HG03066 (cell line): ENCODE measurements at regions not wholly inside any gene's neighbourhood (a gene's known extent, or its start where the extent isn't known, plus 50 kb on each side); places are given as distances from the start of the nearest gene placed in this dataset.
"Not testable (repeated sequence)": the region's sequence is repeated elsewhere in the genome, so short reads cannot be mapped to it uniquely, and the experiment has no call there.

ENCODE experiments used
- ATAC-seq: cut with Tn5 transposase; IDR thresholded peaks from one replicate; pipeline ENCODE4 v1.9.1; 2021; ENCODE audit warnings: low read depth; ENCODE audit not compliant: unreplicated experiment

- no peak for ATAC-seq
These were observed 182.3 kb downstream of the FCRL5 start for GRCh38 chr1:157369808-157370521.

- ATAC-seq: not testable (repeated sequence)
These were observed 183.4 kb downstream of the FCRL5 start for GRCh38 chr1:157368941-157369340.

- ATAC-seq: no peak
These were observed 184.0 kb downstream of the FCRL5 start for GRCh38 chr1:157368363-157368762.

- no peak for ATAC-seq
These were observed 184.4 kb downstream of the FCRL5 start for GRCh38 chr1:157367870-157368269.

- no peak for ATAC-seq
These were observed 185.1 kb downstream of the FCRL5 start for GRCh38 chr1:157367091-157367739.

- ATAC-seq: no peak
These were observed 187.7 kb downstream of the FCRL5 start for GRCh38 chr1:157364612-157365011.

GRCh38 chr1:157363660-157364140 is 188.6 kb downstream of the FCRL5 start:
- ATAC-seq: no peak

GRCh38 chr1:157360023-157360390 is 192.3 kb downstream of the FCRL5 start:
- ATAC-seq: no peak

- ATAC-seq: no peak
These were observed 192.8 kb downstream of the FCRL5 start for GRCh38 chr1:157359314-157360022.

GRCh38 chr1:157357111-157357510 is 195.2 kb downstream of the FCRL5 start:
- ATAC-seq: no peak

- ATAC-seq: no peak
These were observed 195.7 kb downstream of the FCRL5 start for GRCh38 chr1:157356601-157357000.

- ATAC-seq: no peak
These were observed 198.8 kb downstream of the FCRL5 start for GRCh38 chr1:157353546-157353945.

GRCh38 chr1:157352817-157353408 is 199.4 kb downstream of the FCRL5 start:
- ATAC-seq: no peak

- ATAC-seq: no peak
These were observed 200.1 kb downstream of the FCRL5 start for GRCh38 chr1:157352216-157352615.

GRCh38 chr1:157351800-157352199 is 200.5 kb downstream of the FCRL5 start:
- ATAC-seq: not testable (repeated sequence)

GRCh38 chr1:157348538-157349480 is 203.5 kb downstream of the FCRL5 start:
- no peak for ATAC-seq

GRCh38 chr1:157347506-157347905 is 204.8 kb downstream of the FCRL5 start:
- ATAC-seq: no peak

- not testable (repeated sequence) for ATAC-seq
These were observed 199.6 kb upstream of the ETV3 start for GRCh38 chr1:157337785-157338184.

- no peak for ATAC-seq
These were observed 196.9 kb upstream of the ETV3 start for GRCh38 chr1:157335056-157335455.

GRCh38 chr1:157334041-157334440 is 195.8 kb upstream of the ETV3 start:
- no peak for ATAC-seq
